Pancreas (tissue), 10 donors: ENCODE measurements at regions not wholly inside any gene's neighbourhood (a gene's known extent, or its start where the extent isn't known, plus 50 kb on each side); places are given as distances from the start of the nearest gene placed in this dataset.

ENCODE experiments used
- ATAC-seq, 4 donors: fragments of 200-7000 bp; cut with Tn5 transposase; one replicate each; pipeline versions ENCODE4 v1.8.0 to v1.9.1; 2020; ENCODE audit warnings: mild to moderate bottlenecking in 4 of 4, moderate library complexity in 4 of 4
- DNase-seq, 6 donors: peaks; one replicate each; pipeline ENCODE4 v3.0.0-alpha.2; 2020
- FAIRE-seq: peaks from 2 replicates; lab custom pipeline; 2012; peaks lifted over from hg19 to GRCh38; lab: Jason Lieb, UNC
- H3K27ac ChIP-seq, 4 donors: fragments of 200-600 bp; sonication (generic); 1 replicate in 3 of 4; 2 replicates in 1 of 4; pipeline versions ENCODE4 v1.5.0 to v1.8.0; 2020
- H3K27me3 ChIP-seq, 4 donors: fragments of 200-600 bp; one replicate each; pipeline ENCODE4 v1.8.0; 2021
- H3K36me3 ChIP-seq, 3 donors: fragments of 200-600 bp; sonication (generic) in 1 of 3; one replicate each; pipeline versions ENCODE4 v1.5.0 to v1.8.0; 2020 to 2021
- H3K4me1 ChIP-seq, 3 donors: fragments of 200-600 bp; one replicate each; pipeline ENCODE4 v1.8.0; 2021
- H3K4me3 ChIP-seq, 4 donors: fragments of 200-600 bp; sonication (generic) in 2 of 4; one replicate each; pipeline versions ENCODE4 v1.5.0 to v1.8.0; 2020 to 2021
- H3K9me3 ChIP-seq, 4 donors: fragments of 200-600 bp; one replicate each; pipeline ENCODE4 v1.8.0; 2021
- CTCF ChIP-seq, 4 donors: fragments of 200-600 bp; sonication (generic) in 3 of 4; IDR thresholded peaks; one replicate each; pipeline versions ENCODE4 v1.5.0 to v1.8.0; 2021; ENCODE audit warnings: antibody characterized with exemption in 4 of 4
- WGBS, 2 donors: extraction: QIAGEN DNeasy Blood & Tissue Kit; methylation state at CpG; one replicate each; pipeline ENCODE4 v1.1.7; 2013; 5-methylcytosine and 5-hydroxymethylcytosine counted together
- intact Hi-C, 3 donors: fragments of 100-400 bp; cut with DNase I; formaldehyde crosslinking; loops; one replicate each; pipeline versions ENCODE4 v1.11.1 to v1.14.2; 2022
- donor health status: healthy with polysubstance abuse.
- donor health status: DM: no; HTN: no; CAD: no; lungs with moderate emphysema.
- donor health status: DM: no; HTN: no; CAD: no.
- donor health status: control.
- donor health status: control.
- donor health status: Bipolar disorder and iron deficiency.
- donor health status: DM: yes; HTN: yes; CAD: no.
- donor health status: DM: no; HTN: no; CAD: no.
- donor health status: DM: no; HTN: no; CAD: no.
- donor health status: DM: yes; HTN: yes; CAD: no.

- Histone ChIP-seq H3K9me3 (no peaks in the 10 kb centered on the region), H3K4me3 (no peak overlapping the region), H3K27me3 (no peaks in the 10 kb centered on the region), H3K4me1 (no peaks in the 10 kb centered on the region), H3K27ac (no peak overlapping the region), H3K36me3 (no peaks in the 10 kb centered on the region)
- no peak for ATAC-seq
- FAIRE-seq, result no peak
- no peak for DNase-seq
- WGBS, 2 donors, result 37 to 47% methylated on average over 1 of the region's 1 CpG
- no peak for TF ChIP-seq CTCF (IDR thresholded peaks at IDR 0.05)
- intact Hi-C loops, result no loop called here
Observed at GRCh38 chr1:80917225-80917624, 883.5 kb upstream of the ADGRL2 start.

- H3K36me3 ChIP-seq, result no peaks in the 10 kb centered on the region
- H3K27me3 ChIP-seq, result no peaks in the 10 kb centered on the region
- no peak overlapping the region for H3K27ac ChIP-seq
- ATAC-seq, result no peak
- H3K4me3 ChIP-seq, result no peak overlapping the region
- intact Hi-C loops, result no loop called here
- H3K9me3 ChIP-seq, result no peaks in the 10 kb centered on the region
- no peak for DNase-seq
- no peak for FAIRE-seq
- TF ChIP-seq CTCF (IDR thresholded peaks at IDR 0.05), result no peak
- H3K4me1 ChIP-seq, result no peaks in the 10 kb centered on the region
Observed at GRCh38 chr1:80915491-80915890, 885.2 kb upstream of the ADGRL2 start.

GRCh38 chr1:80910426-80910825 is 890.3 kb upstream of the ADGRL2 start:
- no peak overlapping the region for H3K4me3 ChIP-seq
- H3K9me3 ChIP-seq, result no peaks in the 10 kb centered on the region
- 74 to 88% methylated on average over 2 of the region's 2 CpGs for WGBS, 2 donors
- H3K27ac ChIP-seq, result no peak overlapping the region
- no peak for TF ChIP-seq CTCF (IDR thresholded peaks at IDR 0.05)
- DNase-seq (no peak), FAIRE-seq (no peak), ATAC-seq (no peak)
- intact Hi-C loops, result no loop called here
- H3K4me1 ChIP-seq, result no peaks in the 10 kb centered on the region
- H3K27me3 ChIP-seq, result no peaks in the 10 kb centered on the region
- H3K36me3 ChIP-seq, result no peaks in the 10 kb centered on the region

GRCh38 chr1:80909172-80909784 is 891.5 kb upstream of the ADGRL2 start:
- 55 to 71% methylated on average over 5 of the region's 5 CpGs for WGBS, 2 donors
- no peak for ATAC-seq
- Histone ChIP-seq H3K9me3 (no peaks in the 10 kb centered on the region), H3K4me1 (no peaks in the 10 kb centered on the region), H3K27me3 (no peaks in the 10 kb centered on the region), H3K4me3 (no peak overlapping the region), H3K36me3 (no peaks in the 10 kb centered on the region), H3K27ac (no peak overlapping the region)
- intact Hi-C loops, result no loop called here
- no peak for FAIRE-seq
- no peak for DNase-seq
- no peak for TF ChIP-seq CTCF (IDR thresholded peaks at IDR 0.05)

- DNase-seq (no peak), FAIRE-seq (no peak), ATAC-seq (no peak)
- H3K4me1 ChIP-seq, result no peaks in the 10 kb centered on the region
- no peaks in the 10 kb centered on the region for H3K9me3 ChIP-seq
- no peak for TF ChIP-seq CTCF (IDR thresholded peaks at IDR 0.05)
- 46 to 51% methylated on average over 3 of the region's 3 CpGs for WGBS, 2 donors
- no peaks in the 10 kb centered on the region for H3K27me3 ChIP-seq
- no peak overlapping the region for H3K4me3 ChIP-seq
- no peak overlapping the region for H3K27ac ChIP-seq
- H3K36me3 ChIP-seq, result no peaks in the 10 kb centered on the region
- intact Hi-C loops, result no loop called here
Observed at GRCh38 chr1:80896781-80897356, 903.9 kb upstream of the ADGRL2 start.
